Omental fat pad (tissue), 3 donors: ENCODE measurements at regions not wholly inside any gene's neighbourhood (a gene's known extent, or its start where the extent isn't known, plus 50 kb on each side); places are given as distances from the start of the nearest gene placed in this dataset.

ENCODE experiments used
- ATAC-seq: fragments of 150-250 bp; one replicate; pipeline ENCODE4 v1.9.1; 2016; ENCODE audit warnings: mild to moderate bottlenecking, moderate library complexity; ENCODE audit not compliant: low FRiP score
- DNase-seq: peaks from one replicate; pipeline ENCODE4 v3.0.0-alpha.2; 2019; ENCODE audit warnings: low spot score
- CTCF ChIP-seq, 3 donors: fragments of 450-650 bp; IDR thresholded peaks; one replicate each; pipeline ENCODE4 v1.5.1; 2016 to 2017; ENCODE audit warnings: antibody characterized with exemption in 3 of 3, mild to moderate bottlenecking in 3 of 3, moderate library complexity in 2 of 3

DNA sequence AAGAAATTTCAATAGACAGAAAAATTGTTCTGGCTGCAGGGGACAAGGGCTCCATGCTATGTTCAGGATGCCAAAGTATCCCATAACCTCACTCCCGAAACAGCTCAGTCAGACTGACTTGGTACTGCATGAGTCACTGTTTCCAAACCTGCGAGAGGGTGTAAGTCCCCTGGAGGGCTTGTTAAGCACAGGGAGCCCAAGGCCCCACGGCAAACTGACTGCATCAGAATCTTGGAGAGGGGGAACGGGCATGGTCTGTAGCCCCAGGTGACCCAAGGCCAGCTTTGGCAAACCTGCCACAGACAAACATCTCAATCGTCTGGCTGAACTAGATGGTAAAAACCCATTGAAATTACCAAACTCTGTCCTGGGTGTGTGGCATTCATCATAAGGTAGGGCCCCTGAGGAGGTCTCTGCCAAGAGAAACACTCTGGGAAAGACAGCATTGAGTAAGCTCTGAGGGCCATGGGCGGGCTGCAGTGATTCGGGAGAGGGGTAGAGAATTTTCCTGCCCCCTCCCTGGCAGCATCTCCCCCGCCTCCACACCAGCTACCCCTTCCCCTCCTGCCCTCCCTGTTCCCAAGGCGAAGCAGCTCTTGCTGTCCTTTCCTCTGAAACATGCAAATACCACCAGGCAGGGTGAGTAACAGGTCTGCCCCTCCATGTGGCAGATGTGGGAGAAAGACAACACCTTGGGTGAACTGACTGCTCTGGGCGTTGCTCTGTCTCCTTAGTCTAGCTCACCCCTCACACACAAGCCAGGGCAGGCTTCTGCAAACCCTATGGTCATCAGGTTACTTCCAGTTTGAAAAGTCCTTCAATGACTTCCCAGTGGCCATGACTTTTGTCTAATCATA is 274.7 kb upstream of the SIX2 start:
- TF ChIP-seq CTCF (IDR thresholded peaks at IDR 0.05), result no peak
- ATAC-seq (peak; percentile 53), DNase-seq (no peak)

DNA sequence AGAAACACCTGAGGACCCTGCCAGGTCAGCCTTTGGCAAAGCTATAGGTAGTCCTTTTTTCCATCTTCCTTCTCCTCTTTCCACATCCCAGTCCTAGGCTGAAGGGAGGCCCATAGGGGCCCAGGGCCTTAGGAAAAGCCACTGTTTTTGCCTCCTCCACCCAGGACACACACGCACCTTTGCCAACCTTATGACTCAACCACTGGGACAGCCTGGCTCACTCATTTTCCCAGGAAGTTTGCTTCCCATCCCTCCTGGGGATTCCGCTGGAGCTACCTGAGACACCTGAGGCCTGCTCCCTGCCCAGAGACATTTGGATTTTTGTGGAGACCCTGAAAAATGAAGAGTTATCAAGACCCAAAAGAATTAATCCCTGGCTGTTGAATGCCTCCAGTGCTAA is 273.4 kb upstream of the SIX2 start:
- ATAC-seq (no peak), DNase-seq (no peak)
- TF ChIP-seq CTCF (IDR thresholded peaks at IDR 0.05), result no peak

GRCh38 chr2:45281311-45281710 is 272.1 kb upstream of the SIX2 start:
- no peak for TF ChIP-seq CTCF (IDR thresholded peaks at IDR 0.05)
- DNase-seq, result no peak
- ATAC-seq, result no peak

- no peak for DNase-seq
- TF ChIP-seq CTCF (IDR thresholded peaks at IDR 0.05), result no peak
- no peak for ATAC-seq
Measured at GRCh38 chr2:45280794-45281193, 271.5 kb upstream of the SIX2 start.

DNA sequence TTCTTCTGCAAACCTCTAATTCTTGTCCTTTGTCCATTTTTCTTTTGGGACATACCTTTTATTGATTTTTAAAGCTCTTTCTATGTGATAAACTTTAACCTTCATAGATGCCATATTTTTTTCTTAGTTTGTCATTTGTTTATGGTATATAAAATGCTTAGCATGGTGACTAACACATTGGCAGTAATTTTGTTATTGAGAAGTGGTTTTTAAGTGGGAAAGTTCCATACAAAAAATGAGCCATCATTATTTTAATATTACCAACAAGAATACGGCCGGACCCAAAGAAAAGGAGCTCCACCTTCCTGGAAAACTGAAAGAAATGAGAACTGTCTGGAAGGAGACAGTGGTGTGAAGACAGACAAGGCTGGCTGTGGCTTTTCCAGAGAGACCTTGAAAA is 270.1 kb upstream of the SIX2 start:
- ATAC-seq (no peak), DNase-seq (no peak)
- TF ChIP-seq CTCF (IDR thresholded peaks at IDR 0.05), result no peak

DNA sequence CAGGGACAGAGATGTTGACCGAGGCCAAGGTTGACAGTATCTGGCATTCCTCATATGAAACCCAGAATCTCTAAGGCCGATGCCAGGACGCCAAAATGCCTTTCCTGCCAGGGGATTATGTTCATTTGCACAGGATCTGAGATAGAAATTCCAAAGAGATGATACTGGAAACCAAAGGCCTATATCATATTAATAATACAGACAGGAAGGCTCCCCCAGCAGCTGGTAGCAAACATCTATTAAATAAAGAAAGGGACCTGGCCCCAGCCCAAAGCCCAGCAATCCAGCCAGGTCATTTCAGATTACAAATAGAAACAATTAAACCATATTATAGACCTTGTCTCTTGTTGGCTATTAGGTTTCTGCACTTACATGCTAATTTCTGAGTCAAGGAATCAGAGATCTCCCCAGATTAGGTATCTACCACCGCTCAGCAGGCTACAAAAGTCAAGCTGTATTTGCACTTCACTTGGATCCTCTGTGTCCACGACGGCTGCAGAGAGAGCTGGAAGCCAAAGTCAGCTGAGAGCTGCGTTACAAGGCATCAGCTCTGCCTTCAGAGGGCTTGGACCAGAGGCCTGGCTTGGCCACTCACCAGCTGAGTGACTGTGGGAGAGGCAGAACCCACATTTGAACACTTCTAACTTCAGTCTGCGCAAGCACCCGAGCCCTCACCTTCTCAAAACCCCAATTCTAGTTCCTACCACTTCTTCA is 269.3 kb upstream of the SIX2 start:
- ATAC-seq, result no peak
- no peak for TF ChIP-seq CTCF (IDR thresholded peaks at IDR 0.05)
- DNase-seq, result no peak

DNA sequence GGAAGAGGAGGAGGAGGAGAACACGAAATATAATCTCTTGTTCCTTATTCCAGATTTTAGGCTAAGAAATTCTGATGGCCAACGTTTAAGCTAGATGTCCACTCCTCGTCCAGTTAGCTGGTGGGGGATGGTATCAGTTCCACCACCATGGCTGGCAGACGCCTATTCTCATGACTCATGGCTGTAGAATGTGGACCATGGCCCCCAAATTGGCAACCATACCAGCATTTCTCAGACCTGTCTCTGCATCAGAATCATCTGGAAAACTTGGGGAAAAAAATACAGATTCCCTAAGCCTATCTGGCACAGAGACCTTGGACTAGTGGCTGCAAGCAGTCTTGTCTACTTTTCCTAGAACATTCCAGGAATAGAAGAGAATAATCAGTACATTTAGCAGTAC is 267.7 kb upstream of the SIX2 start:
- DNase-seq, result no peak
- TF ChIP-seq CTCF (IDR thresholded peaks at IDR 0.05), result no peak

More for the DNA sequence above, 267.7 kb upstream of the SIX2 start:
- no peak for ATAC-seq
